Dermis blood vessel endothelial cell (primary cell): ENCODE measurements at regions not wholly inside any gene's neighbourhood (a gene's known extent, or its start where the extent isn't known, plus 50 kb on each side); places are given as distances from the start of the nearest gene placed in this dataset.
"Not testable (repeated sequence)": the region's sequence is repeated elsewhere in the genome, so short reads cannot be mapped to it uniquely, and the experiment has no call there.

Experiments used
- DNase-seq: peaks from one replicate; pipeline ENCODE4 v3.0.0; 2010

DNA sequence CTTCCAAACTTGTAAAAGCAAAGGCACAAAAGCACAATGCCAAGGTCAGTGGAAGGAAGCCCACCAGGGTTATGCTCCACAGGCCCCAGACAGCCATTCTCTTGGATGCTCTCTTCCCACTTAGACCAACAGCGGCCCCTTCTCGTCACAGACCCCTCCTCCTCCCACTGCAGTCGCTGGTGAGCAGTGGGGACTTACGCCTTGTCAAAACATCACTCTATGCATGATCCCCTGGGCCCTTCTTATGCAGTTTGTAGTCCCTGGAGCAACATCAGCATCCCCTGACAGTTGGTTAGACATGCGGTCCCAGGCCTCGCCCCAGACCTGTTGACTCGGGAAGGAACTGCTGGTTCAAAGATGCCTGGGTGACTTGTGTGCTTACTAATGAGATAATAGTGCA is 376.0 kb upstream of the KLHL29 start:
- DNase-seq, result no peak

DNA sequence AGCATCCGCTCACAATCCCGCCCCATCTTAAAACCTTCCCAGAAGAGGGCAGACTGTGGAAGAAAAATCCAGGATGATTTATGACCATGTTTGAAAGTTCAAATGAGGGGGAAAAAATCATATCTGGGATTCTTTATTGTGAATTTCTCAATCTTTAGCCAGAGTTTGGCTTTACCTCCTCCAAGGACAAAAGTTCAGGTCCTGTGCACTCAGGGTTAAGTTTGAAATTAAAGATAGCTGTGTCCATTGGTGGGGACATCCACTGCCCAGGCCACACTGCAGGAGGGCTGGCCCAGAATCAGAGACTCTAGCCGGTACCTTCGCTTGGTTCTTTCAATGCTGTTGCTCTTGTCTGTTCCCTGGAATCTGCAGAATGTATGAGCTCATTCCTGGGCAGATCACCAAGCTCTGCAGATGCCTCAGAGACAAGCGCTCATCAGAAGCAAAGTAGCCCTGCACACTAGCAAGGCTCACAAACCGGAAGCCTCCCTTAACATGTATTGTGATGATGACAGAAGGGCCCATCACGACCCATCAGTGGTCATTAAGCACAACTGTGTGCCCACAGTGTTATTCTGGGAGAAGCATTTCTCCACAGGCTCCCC is 375.3 kb upstream of the KLHL29 start:
- no peak for DNase-seq

DNA sequence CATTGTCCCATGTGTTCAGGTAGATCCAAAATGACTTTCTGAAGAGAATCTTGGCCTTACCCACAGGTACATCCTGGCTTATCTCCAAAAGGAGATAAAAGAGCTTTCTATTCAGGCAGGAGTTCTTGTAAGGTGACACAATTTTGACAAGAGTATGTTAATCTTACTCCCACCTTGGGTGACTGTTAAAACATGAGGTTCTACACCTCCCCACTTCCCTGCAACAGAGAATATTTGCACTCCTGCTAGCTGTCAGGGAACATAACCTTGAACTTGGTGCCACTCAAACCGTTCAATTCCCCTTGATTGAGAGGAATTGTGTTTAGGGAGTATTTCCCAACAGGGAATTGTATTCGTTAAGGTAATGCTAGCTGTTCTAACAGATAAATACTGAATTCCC is 372.5 kb upstream of the KLHL29 start:
- DNase-seq, result no peak

DNA sequence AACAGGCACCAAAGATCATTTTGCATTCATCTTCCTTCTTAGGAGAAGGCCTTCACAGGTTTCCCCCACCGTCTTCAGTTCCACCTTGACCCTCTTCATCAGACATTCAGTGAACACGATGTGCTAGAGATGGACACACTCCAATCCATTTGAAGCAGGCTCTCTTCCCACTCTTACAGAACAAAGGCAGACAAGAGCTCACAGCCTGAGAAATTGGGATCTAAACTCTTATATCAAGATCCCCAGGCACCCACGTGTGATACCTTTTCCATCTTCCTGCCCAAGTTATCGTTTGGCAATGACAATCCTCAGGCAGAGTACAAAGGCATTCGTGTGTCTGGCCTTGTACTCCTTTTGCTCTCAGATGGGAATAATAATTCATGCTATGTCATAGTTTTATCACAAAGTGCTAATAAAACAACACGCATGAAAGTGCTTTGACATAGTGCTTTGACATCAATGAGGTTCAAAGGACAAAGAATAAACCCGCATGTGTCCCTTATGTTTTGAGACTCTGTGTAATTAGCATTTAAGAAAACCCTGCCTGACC is 369.3 kb upstream of the KLHL29 start:
- DNase-seq, result no peak

DNA sequence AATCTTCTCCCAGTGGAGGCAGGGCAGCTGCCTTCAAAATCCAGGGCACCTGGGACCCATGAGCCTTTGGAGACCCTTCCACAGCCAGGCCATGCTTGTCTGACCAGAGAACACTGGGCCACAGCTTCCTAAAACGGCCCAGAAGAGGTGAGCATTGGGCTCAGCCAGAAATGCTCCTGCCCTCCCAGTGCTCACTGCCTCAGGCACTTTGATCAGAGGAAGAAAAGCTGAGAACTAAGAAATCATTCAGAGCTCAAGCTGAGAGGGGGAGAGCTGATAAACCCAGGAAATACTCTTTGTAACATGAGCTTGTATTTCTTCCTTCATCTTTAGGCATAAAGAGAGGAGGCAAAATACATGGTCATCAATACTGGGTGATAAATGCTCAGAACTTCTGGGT is 365.5 kb upstream of the KLHL29 start:
- no peak for DNase-seq

DNA sequence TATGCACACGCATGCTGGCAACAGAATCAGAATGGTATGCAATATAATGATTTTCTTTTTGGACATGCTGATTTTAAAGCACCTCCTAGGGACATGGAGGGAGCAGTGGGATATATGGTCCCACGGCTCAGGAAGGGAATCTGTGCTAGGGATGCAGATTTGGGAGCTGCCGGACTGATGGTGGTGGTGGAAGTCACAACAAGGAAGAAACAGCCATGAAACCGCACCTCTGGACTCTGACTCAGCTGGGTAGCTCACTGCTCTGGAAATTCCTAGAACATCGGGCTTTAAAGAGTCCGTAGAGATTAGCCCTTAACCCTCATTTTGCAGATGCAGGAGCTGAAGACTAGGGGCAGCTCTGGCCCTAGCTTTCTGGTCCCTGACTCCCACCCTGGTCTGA is 364.3 kb upstream of the KLHL29 start:
- DNase-seq, result no peak

DNA sequence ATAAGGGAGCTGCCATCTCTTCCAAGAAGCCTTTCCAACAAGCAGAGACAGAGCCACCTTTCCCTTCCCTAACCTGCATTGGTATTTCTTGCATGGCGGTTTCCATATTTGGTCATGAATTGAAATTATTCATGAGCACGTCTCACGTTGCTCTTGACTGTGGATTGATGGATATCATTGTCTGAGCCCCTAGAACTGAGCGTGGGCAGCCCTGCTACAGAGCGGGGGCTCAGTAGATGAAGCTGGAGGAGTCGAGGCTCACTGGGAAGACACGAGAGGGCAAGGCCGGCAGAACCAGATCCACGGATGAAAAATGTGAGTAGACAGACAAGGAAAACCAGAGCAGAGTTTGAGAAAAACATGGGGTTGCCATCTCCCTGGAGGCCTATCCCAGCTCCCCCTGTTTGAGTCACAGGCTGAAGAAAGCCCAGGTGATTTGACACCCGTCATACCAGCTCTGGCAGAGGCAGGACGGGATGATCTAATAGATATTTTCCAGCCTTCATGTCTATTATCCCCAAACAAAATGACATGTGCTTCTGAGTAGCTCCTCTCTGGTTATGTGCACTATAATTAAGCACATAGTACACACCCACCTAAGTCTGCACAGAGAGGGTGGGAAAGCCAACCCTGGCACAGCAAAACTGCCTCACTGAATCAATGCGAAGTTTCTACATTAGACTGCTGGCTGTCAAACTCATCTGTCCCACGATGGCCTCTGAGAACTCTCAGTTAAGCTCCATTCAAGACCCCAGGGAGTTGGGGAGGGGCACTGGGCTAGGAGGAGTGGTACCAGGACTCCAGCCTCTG is 363.5 kb upstream of the KLHL29 start:
- no peak for DNase-seq

DNA sequence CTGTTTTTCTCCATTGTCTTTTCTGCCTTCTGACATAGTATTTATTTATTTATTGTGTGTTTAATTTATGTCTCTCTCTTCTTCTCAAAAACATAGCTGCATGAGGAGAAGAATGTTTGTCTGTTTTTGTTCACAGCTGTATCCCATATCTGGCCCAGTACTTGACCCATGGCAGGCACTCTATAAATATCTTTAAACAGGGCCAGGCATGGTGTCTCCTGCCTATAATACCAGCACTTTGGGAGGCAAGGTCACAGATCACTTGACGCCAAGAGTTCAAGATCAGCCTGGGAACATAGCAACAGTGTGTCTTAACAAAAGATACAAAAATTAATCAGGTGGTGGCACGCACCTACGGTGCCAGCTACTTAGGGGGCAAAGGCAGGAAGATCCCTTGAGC is 361.3 kb upstream of the KLHL29 start:
- no peak for DNase-seq

DNA sequence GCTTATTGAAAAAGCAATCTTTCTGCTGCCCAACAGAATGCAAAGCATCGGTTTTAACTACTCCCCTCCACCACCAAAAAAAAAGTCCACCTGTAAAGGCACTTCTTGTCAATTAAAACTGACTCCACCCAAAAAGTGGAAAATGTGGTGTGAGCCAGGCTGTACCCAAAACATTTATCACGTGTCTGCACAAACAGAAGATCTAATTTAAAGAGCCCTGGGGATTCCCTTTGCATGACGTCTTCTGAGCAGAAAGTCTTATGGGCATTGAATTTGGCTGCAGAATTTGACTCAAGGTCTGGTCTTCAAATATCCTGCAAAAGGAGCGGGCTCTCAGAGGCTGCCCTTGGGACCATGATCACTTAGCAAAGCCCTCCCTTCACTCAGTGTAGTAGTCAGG is 358.3 kb upstream of the KLHL29 start:
- DNase-seq, result no peak

DNA sequence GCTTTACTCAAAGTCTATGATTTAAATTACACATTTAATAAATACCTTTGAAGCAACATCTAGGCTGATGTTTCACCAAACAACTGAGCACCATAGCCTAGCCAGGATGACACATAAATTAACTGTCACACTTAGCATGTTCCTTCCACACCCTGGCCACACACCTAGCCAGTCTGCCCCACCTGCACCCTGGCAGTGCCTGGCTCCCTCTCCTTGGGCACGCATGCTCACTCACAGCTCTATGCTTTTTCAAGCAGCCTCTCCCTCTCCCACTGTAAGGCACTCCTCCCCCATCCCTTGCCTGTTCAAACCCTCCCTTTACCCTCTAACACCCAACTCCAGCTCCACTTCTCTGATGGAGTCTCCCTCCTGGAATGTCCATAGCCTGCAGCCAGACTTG is 357.6 kb upstream of the KLHL29 start:
- no peak for DNase-seq

DNA sequence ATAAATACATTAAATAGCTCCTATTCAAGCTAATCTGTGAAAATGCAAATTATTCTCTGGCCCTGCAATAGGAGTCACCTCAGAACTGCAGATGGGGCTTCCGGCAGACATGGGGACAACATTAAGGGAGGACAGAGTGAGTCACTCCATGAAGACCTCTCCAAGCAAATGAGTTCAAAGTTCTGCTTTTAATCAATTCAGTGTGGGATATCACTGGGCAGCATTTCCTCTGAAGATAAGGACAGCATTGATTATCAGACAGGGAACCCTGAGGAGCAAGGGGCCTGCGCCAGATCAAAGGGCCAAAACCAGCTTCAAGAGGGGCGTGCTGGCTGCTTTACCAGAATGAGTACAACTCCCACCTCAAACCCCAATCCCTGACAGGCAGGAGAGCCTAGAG is 356.9 kb upstream of the KLHL29 start:
- DNase-seq, result no peak

DNA sequence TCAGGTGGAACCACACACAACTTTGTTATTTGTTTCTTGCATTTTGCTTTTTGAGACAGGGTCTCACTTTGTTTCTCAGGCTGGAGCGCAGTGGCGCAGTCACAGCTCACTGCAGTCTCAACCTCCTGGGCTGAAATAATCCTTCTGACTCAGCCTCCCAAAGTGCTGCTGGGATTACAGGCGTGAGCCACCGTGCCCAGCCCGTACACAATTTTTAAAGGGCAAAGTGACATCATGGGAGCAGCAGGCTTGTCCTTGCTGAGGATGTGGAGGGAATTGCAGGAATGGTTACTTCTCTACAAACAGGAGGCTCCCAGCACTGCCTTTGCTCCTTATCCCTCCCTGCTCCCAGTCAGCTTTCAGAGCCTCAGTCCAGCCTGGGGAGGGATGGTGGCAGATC is 355.9 kb upstream of the KLHL29 start:
- no peak for DNase-seq

DNA sequence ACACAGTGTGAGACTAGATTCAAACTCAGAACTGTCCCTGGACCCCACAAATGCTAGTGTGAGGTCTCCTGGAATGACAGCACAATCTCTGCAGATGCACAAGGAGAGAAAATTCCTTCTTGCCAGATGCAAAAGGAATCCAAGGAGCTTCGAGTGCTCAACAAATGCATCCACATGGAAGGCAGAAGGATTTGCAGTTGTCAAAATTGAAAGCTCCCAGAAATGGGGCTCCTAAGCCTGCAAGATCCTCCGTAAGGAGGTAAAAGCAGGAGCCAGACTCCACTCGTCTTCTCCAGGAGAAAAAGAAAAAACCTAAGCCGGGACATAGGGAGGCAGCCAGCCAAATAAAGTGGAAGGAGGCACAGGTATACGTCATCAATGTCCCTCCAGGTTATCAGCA is 355.0 kb upstream of the KLHL29 start:
- DNase-seq, result no peak

DNA sequence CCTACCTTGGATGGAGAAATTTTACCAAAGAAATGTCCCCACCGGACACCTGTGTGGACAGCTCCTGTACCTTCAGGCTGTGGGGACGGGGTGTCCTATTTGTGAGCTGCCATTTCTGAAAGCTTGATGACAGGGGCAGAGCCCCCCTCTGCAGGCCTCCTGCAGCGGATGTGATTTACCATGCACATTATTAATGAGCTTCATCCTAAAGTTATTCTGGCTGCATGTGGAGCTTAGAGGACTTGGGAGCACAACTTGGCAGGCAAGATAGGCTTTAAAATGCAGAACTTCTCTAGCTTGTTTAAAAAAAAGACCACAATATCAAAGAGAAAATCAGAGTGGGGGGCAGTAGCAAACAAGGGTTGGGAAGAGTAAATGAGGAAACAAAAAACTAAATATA is 350.0 kb upstream of the KLHL29 start:
- DNase-seq, result no peak

DNA sequence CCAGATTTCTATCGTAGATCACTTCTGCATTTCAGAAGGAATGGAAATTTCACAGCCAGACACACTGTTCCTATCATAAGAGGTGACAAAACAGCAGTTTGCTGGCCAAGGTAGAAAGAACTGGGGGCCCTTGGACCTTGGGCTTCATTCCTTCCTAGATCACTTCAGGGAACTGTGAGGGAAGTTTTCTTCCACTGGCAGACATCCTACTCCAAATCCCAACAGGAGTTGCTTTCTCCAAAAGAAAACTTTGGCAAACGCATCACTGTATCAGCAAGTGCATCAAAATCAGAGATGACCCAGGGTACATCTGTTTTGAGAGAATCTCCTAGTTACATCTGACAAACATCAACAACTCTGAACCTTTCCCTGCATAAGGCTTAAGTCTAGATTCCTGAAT is 348.4 kb upstream of the KLHL29 start:
- no peak for DNase-seq

DNA sequence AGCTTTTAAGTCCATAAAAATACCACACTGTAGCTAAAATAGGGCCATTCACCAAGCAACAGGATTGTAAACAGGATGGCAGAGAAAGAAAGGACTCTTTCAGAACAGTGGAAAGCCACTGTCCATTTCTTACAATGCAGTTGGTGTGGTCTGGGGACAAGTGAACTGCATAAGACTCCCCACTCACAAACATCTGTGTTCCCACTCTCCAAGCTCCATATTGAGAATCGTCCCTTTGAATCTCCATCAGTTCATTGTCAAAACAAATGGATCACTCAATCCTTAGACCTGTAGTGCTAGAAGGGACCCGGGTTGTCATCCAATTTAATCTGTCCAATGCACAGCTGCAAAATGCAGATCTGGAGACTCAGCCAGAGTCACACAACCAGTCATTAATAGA is 347.4 kb upstream of the KLHL29 start:
- DNase-seq, result no peak

DNA sequence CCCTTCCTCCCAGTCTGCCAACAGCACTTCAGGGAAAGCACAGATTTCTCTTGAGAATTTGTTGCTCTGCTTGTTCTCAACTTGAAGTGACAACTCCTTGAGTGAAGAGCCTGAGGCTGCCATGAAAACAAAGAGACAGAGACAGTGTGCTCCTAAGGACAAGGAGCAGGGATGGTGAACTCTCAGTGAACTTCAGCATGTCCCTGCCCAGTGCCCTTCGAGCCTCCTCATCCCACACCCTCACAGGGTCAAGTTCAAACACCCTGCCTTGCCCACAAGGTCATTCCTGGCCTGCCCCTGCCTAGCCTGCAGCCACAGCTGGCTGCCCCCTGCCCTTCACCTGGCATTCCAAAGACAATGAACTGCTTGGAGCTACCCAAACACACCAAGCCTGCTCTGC is 343.5 kb upstream of the KLHL29 start:
- DNase-seq, result no peak

DNA sequence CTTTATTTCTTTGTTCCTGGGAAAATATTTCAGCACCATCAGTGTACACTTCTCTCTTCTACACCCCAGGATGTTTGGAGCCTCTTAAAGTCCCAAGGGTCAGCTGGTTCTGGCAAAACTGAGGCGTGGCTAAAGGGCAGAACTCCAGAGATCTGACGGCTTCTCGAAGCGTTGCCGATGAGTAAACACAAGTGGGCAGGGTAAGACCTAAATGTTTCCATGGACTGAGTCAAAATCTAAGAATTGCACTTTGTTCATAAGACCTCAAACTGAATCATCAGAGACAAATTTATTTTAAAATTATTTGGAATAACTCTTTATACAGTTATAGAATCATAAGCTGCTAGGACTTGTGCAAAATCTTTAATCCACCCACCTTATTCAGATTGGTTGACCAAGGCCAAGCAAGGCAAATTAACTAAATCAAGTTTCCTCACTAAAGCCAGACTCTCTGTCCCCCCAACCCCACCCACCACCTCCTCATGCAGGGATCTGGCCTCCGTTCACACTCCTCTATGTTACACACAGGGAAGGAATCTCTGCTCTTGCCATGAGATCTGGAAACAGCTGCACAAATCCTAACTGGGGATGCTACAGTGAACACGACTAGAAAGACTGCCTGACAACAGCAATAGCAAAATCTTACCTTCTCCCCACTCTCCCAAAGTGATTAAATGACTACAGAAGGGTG is 342.6 kb upstream of the KLHL29 start:
- DNase-seq, result no peak

DNA sequence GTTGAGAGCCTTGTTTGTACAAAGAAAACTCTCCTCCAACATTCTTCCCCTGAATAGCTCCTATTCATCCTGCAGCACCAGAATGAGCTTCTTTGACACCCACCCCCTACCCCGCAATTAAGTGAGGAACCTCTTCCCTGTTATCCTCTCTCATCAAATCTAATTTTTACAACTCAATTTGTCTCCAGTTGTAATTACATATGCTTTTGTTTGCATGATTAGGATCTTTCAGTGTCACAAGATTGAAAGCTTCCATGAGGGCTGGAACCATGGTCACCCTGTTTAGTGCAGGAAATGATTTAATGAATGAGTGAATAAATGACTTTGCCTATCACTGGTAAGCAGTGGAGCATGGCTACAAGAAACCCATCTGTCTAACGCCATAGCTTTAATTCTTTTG is 334.6 kb upstream of the KLHL29 start:
- no peak for DNase-seq

DNA sequence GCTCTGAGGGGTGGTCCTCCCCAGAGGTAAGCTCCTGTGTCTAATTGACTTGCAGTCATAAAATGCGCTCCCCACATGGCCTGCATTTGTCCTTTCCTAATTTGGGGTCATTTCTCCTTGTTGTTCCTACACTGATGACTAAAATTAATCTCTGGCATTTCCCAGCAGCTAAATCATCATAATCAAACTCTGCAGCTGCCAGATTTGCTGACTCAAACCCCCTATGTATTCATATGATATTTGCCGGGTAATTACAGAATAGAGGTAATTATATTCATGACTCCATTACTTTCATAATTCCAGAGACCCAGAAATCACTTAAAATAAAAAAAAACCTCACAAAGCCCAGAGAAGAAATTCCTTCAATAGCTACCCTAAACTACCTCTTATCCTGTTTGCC is 331.4 kb upstream of the KLHL29 start:
- DNase-seq, result no peak

DNA sequence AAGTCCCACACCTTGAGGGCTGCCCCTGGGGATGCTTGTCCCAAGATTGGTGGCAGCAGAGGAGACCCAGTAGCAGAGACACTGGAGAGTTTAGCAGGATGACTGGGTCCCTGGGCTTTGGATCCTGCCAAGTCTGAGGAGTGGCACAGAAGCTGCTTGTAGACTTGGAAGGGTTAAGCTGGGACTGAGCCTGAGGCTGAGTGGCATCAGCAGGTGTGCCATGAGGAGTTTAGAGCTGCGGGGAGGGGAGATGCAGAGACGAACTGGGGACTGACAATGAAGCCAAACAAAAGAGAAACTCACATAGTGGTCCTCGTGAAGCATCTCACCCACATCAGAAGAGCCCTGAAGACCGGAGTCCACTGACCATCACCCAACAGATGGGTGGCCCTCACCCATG is 329.7 kb upstream of the KLHL29 start:
- no peak for DNase-seq

DNA sequence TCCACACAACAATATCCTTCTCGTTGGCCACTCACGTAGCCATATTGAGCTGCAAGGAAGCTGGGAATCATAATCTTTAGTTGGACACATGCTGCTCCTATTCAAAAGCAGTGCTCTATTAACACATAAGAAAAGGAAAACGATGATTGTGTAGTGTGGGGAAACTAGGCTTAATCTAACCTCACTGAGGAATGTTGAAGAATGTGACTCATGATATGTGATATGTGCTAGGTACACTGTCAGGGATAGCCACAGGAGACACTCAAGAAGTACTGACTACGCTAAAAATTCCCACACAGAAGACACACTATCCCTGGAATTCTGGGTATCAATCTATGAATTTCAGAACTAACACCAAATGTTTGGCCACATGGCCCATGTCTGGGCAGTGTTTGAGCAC is 328.1 kb upstream of the KLHL29 start:
- DNase-seq, result not testable (repeated sequence)

DNA sequence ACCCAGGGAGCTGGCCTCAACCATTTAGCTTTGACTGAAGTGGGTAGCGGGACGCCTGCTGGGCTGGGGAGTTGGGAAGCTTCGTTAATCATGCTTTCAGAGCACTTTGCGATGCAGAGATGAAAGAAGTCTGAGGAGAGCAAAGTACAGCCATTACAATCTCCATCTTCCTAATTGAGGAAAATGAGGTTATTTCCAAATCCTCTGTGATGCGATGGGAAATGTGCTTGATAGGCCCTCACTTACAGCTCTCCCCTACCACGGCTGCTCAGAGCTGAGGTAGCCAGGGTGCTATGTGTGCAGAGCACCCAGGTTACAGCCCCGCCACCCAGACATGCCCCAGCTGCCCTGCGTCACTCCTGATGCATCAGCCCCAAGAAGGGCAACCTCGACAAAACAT is 326.5 kb upstream of the KLHL29 start:
- DNase-seq, result no peak

DNA sequence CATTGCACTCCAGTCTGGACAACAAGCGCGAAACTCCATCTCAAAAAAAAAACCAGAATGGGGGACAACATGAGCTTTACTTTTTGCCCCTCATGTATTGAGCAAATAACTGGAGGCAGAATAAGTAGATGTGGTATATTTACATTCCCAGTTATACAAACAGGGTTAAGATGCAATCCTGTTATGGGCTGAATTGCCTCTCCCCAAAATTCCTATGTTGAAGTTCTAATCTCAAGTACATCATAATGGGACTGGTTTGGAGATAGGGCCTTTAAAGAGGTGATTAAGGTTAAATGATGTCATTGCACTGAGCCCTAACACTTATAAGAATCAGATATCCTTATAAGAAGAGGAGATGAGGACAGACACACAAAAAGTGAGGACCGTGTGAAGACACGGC is 319.8 kb upstream of the KLHL29 start:
- DNase-seq, result no peak
